HG03521 (cell line): ENCODE measurements at regions not wholly inside any gene's neighbourhood (a gene's known extent, or its start where the extent isn't known, plus 50 kb on each side); places are given as distances from the start of the nearest gene placed in this dataset.

ENCODE experiments used
- ATAC-seq: cut with Tn5 transposase; IDR thresholded peaks from one replicate; pipeline ENCODE4 v1.9.1; 2021; ENCODE audit warnings: mild to moderate bottlenecking, moderate library complexity; ENCODE audit not compliant: unreplicated experiment

GRCh38 chr4:134024251-134024650 lies 177.3 kb downstream of the PABPC4L start:
- ATAC-seq = no peak

- no peak for ATAC-seq
Observed at GRCh38 chr4:134019657-134020056, 181.9 kb downstream of the PABPC4L start.

- no peak for ATAC-seq
Observed at GRCh38 chr4:134018846-134019245, 182.7 kb downstream of the PABPC4L start.

GRCh38 chr4:134001057-134001456 lies 200.5 kb downstream of the PABPC4L start:
- no peak for ATAC-seq

GRCh38 chr4:133997436-133997835 lies 204.2 kb downstream of the PABPC4L start:
- ATAC-seq = no peak

GRCh38 chr4:133996431-133997121 lies 205.0 kb downstream of the PABPC4L start:
- no peak for ATAC-seq

- ATAC-seq = no peak
Observed at GRCh38 chr4:133995243-133995960, 206.2 kb downstream of the PABPC4L start.

GRCh38 chr4:133982533-133983224 lies 218.9 kb downstream of the PABPC4L start:
- no peak for ATAC-seq

- no peak for ATAC-seq
Observed at GRCh38 chr4:133981327-133981726, 220.3 kb downstream of the PABPC4L start.

- ATAC-seq = no peak
Observed at GRCh38 chr4:133972586-133972985, 229.0 kb downstream of the PABPC4L start.

- no peak for ATAC-seq
Observed at GRCh38 chr4:133969202-133969848, 232.3 kb downstream of the PABPC4L start.

- ATAC-seq = no peak
Observed at GRCh38 chr4:133968174-133968573, 233.4 kb downstream of the PABPC4L start.

GRCh38 chr4:133960975-133961374 lies 240.6 kb downstream of the PABPC4L start:
- no peak for ATAC-seq

- ATAC-seq = no peak
Observed at GRCh38 chr4:133943081-133943480, 258.5 kb downstream of the PABPC4L start.

GRCh38 chr4:133938061-133938460 lies 263.5 kb downstream of the PABPC4L start:
- no peak for ATAC-seq

- ATAC-seq = no peak
Observed at GRCh38 chr4:133929531-133930239, 271.9 kb downstream of the PABPC4L start.

GRCh38 chr4:133921280-133922195 lies 280.1 kb downstream of the PABPC4L start:
- ATAC-seq = no peak

- ATAC-seq = no peak
Observed at GRCh38 chr4:133920236-133920635, 281.4 kb downstream of the PABPC4L start.

GRCh38 chr4:133910165-133910564 lies 291.4 kb downstream of the PABPC4L start:
- ATAC-seq = no peak

- no peak for ATAC-seq
Observed at GRCh38 chr4:133903029-133903428, 298.6 kb downstream of the PABPC4L start.
